Hepatocyte (in vitro differentiated cells): ENCODE measurements at regions not wholly inside any gene's neighbourhood (a gene's known extent, or its start where the extent isn't known, plus 50 kb on each side); places are given as distances from the start of the nearest gene placed in this dataset.

ENCODE experiments used
- DNase-seq: peaks from one replicate; pipeline ENCODE4 v3.0.0-alpha.2; 2016; ENCODE audit warnings: low spot score
- H2AFZ ChIP-seq: fragments of 200-600 bp; sonication (generic); 2 replicates; pipeline ENCODE4 v1.6.0; 2016; ENCODE audit warnings: antibody characterized with exemption, mild to moderate bottlenecking
- H3K27ac ChIP-seq: fragments of 200-600 bp; sonication (generic); 2 replicates; pipeline ENCODE4 v1.5.1; 2016; ENCODE audit warnings: mild to moderate bottlenecking
- H3K27me3 ChIP-seq: fragments of 200-600 bp; sonication (generic); 2 replicates; pipeline ENCODE4 v1.6.1; 2016
- H3K36me3 ChIP-seq: fragments of 200-600 bp; sonication (generic); replicated peaks from 2 replicates; pipeline ENCODE4 v1.5.1; 2016; ENCODE audit warnings: low read depth; ENCODE audit not compliant: insufficient read depth
- H3K4me1 ChIP-seq: fragments of 200-600 bp; sonication (generic); 2 replicates; pipeline ENCODE4 v1.5.1; 2016; ENCODE audit warnings: mild to moderate bottlenecking, moderate library complexity; ENCODE audit not compliant: insufficient read depth
- H3K4me2 ChIP-seq: fragments of 200-600 bp; sonication (generic); 2 replicates; pipeline ENCODE4 v1.6.0; 2016
- H3K4me3 ChIP-seq: fragments of 200-600 bp; sonication (generic); 2 replicates; pipeline ENCODE4 v1.5.1; 2016; ENCODE audit warnings: mild to moderate bottlenecking
- H3K79me2 ChIP-seq: fragments of 200-600 bp; sonication (generic); 2 replicates; pipeline ENCODE4 v1.6.0; 2017; ENCODE audit warnings: mild to moderate bottlenecking
- H3K9me2 ChIP-seq: fragments of 200-600 bp; sonication (generic); replicated peaks from 2 replicates; pipeline ENCODE4 v1.6.0; 2017; ENCODE audit warnings: mild to moderate bottlenecking; ENCODE audit not compliant: insufficient read depth
- H3K9me3 ChIP-seq: fragments of 200-600 bp; sonication (generic); 2 replicates; pipeline ENCODE4 v1.5.1; 2016; ENCODE audit warnings: low read depth, mild to moderate bottlenecking
- H4K20me1 ChIP-seq: fragments of 200-600 bp; sonication (generic); 2 replicates; pipeline ENCODE4 v1.6.0; 2016; ENCODE audit warnings: mild to moderate bottlenecking; ENCODE audit not compliant: insufficient read depth, poor library complexity, severe bottlenecking
- CTCF ChIP-seq: fragments of 200-600 bp; sonication (generic); IDR thresholded peaks from 2 replicates; pipeline ENCODE4 v1.5.1; 2016; ENCODE audit warnings: antibody characterized with exemption, mild to moderate bottlenecking; ENCODE audit not compliant: poor library complexity
- EZH2 ChIP-seq: fragments of 200-600 bp; sonication (generic); IDR thresholded peaks from 2 replicates; pipeline ENCODE4 v1.6.1; 2016; ENCODE audit warnings: antibody characterized with exemption, mild to moderate bottlenecking, borderline replicate concordance
- EZH2phosphoT487 ChIP-seq: fragments of 200-600 bp; sonication (generic); IDR thresholded peaks from one replicate; pipeline ENCODE4 v1.6.1; 2018; ENCODE audit warnings: antibody characterized with exemption, mild to moderate bottlenecking, low read depth, moderate library complexity; ENCODE audit not compliant: unreplicated experiment, severe bottlenecking
- WGBS: methylation state at CpG from one replicate; pipeline ENCODE4 v1.1.6; 2016; ENCODE audit warnings: low lambda C conversion rate; ENCODE audit errors: missing lambda C conversion rate; 5-methylcytosine and 5-hydroxymethylcytosine counted together

DNA sequence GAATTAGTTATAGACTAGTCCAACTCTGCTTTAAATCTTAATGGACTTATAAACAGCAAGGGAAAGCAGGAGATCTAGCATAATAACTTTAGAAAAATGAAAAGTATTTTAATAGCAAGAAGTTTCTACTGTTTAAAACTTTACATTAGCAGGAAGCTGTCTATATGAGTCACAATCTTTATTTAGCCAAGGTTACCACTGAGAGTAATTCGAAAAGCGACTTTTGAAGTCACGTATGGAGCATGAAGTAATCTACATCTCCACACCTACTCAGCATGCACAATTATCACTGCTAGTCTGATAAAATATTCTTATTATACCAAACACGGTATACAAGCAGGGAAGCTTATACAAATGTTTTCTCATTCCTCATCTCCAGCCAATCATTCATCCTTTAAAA is 515.4 kb upstream of the SOX11 start:
- WGBS = 72% methylated on average over 4 of the region's 4 CpGs
- H3K79me2 ChIP-seq = no peaks in the 10 kb centered on the region
- no peaks in the 10 kb centered on the region for H3K27me3 ChIP-seq
- H3K27ac ChIP-seq = no peak overlapping the region
- DNase-seq = no peak
- no peaks in the 10 kb centered on the region for H4K20me1 ChIP-seq
- no peak overlapping the region for H3K4me2 ChIP-seq
- no peak overlapping the region for H3K4me3 ChIP-seq
- H3K9me2 ChIP-seq = no peaks in the 10 kb centered on the region
- H3K9me3 ChIP-seq = no peaks in the 10 kb centered on the region
- H3K36me3 ChIP-seq = no peaks in the 10 kb centered on the region
- no peak overlapping the region for H2AFZ ChIP-seq
- H3K4me1 ChIP-seq = no peaks in the 10 kb centered on the region
- no peak for TF ChIP-seq CTCF
- TF ChIP-seq EZH2phosphoT487 = no peak
- TF ChIP-seq EZH2 = no peak

- no peak overlapping the region for H2AFZ ChIP-seq
- no peaks in the 10 kb centered on the region for H3K79me2 ChIP-seq
- DNase-seq = no peak
- WGBS = 88% methylated on average over 5 of the region's 5 CpGs
- no peaks in the 10 kb centered on the region for H3K9me2 ChIP-seq
- no peaks in the 10 kb centered on the region for H3K27me3 ChIP-seq
- no peaks in the 10 kb centered on the region for H3K4me1 ChIP-seq
- H3K4me2 ChIP-seq = no peak overlapping the region
- no peak for TF ChIP-seq CTCF
- no peak for TF ChIP-seq EZH2
- no peak for TF ChIP-seq EZH2phosphoT487
- no peaks in the 10 kb centered on the region for H4K20me1 ChIP-seq
- H3K27ac ChIP-seq = no peak overlapping the region
- no peaks in the 10 kb centered on the region for H3K36me3 ChIP-seq
- H3K9me3 ChIP-seq = no peaks in the 10 kb centered on the region
- H3K4me3 ChIP-seq = no peak overlapping the region
Observed at GRCh38 chr2:5183031-5183430, 509.2 kb upstream of the SOX11 start.

GRCh38 chr2:5187283-5187682 is 504.9 kb upstream of the SOX11 start:
- Histone ChIP-seq H3K27me3 (no peaks in the 10 kb centered on the region), H3K9me3 (no peaks in the 10 kb centered on the region), H3K4me1 (no peaks in the 10 kb centered on the region), H3K4me3 (no peak overlapping the region), H3K79me2 (no peaks in the 10 kb centered on the region), H2AFZ (no peak overlapping the region), H3K9me2 (no peaks in the 10 kb centered on the region), H3K27ac (no peak overlapping the region), H3K36me3 (no peaks in the 10 kb centered on the region), H4K20me1 (no peaks in the 10 kb centered on the region), H3K4me2 (no peak overlapping the region)
- no peak for TF ChIP-seq EZH2phosphoT487
- no peak for TF ChIP-seq EZH2
- no peak for TF ChIP-seq CTCF
- DNase-seq = no peak

- no peaks in the 10 kb centered on the region for H3K36me3 ChIP-seq
- H3K27ac ChIP-seq = no peak overlapping the region
- no peak overlapping the region for H3K4me3 ChIP-seq
- no peaks in the 10 kb centered on the region for H3K9me3 ChIP-seq
- H3K79me2 ChIP-seq = no peaks in the 10 kb centered on the region
- H3K4me2 ChIP-seq = no peak overlapping the region
- no peaks in the 10 kb centered on the region for H3K27me3 ChIP-seq
- H3K9me2 ChIP-seq = no peaks in the 10 kb centered on the region
- 95% methylated on average over 5 of the region's 5 CpGs for WGBS
- no peak for DNase-seq
- TF ChIP-seq EZH2phosphoT487 (no peak), CTCF (no peak), EZH2 (no peak)
- H4K20me1 ChIP-seq = no peaks in the 10 kb centered on the region
- no peak overlapping the region for H2AFZ ChIP-seq
- no peaks in the 10 kb centered on the region for H3K4me1 ChIP-seq
Observed at GRCh38 chr2:5188636-5189035, 503.5 kb upstream of the SOX11 start.
